Prostate gland (tissue), 2 donors: ENCODE measurements at regions not wholly inside any gene's neighbourhood (a gene's known extent, or its start where the extent isn't known, plus 50 kb on each side); places are given as distances from the start of the nearest gene placed in this dataset.

Experiments
- POLR2A ChIP-seq: fragments of 450-650 bp; IDR thresholded peaks from one replicate; pipeline ENCODE4 v1.6.1; 2016; ENCODE audit warnings: antibody characterized with exemption, mild to moderate bottlenecking
- POLR2AphosphoS5 ChIP-seq: sonication (generic); formaldehyde crosslinking; IDR thresholded peaks from one replicate; pipeline ENCODE4 v1.6.1; 2017; ENCODE audit warnings: antibody characterized with exemption
- TF ChIP-seq, protein P1 (sequence below), 4 experiments: fragments of 200-600 bp in 2 of 4; fragments of 450-650 bp in 2 of 4; sonication (generic) in 2 of 4; IDR thresholded peaks; 1 replicate in 3 of 4; 2 replicates in 1 of 4; pipeline ENCODE4 v1.5.1; 2016 to 2019; ENCODE audit warnings: antibody characterized with exemption in 4 of 4, mild to moderate bottlenecking in 2 of 4, moderate library complexity in 2 of 4

GRCh38 chr20:53785320-53785719, 191.7 kb upstream of the ZNF217 start:
- TF ChIP-seq, protein P1, sequence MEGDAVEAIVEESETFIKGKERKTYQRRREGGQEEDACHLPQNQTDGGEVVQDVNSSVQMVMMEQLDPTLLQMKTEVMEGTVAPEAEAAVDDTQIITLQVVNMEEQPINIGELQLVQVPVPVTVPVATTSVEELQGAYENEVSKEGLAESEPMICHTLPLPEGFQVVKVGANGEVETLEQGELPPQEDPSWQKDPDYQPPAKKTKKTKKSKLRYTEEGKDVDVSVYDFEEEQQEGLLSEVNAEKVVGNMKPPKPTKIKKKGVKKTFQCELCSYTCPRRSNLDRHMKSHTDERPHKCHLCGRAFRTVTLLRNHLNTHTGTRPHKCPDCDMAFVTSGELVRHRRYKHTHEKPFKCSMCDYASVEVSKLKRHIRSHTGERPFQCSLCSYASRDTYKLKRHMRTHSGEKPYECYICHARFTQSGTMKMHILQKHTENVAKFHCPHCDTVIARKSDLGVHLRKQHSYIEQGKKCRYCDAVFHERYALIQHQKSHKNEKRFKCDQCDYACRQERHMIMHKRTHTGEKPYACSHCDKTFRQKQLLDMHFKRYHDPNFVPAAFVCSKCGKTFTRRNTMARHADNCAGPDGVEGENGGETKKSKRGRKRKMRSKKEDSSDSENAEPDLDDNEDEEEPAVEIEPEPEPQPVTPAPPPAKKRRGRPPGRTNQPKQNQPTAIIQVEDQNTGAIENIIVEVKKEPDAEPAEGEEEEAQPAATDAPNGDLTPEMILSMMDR (IDR thresholded peaks at IDR 0.05): no peak
- no peak for TF ChIP-seq POLR2AphosphoS5
- TF ChIP-seq POLR2A: no peak
